Ovary (tissue), 3 donors: ENCODE measurements at regions not wholly inside any gene's neighbourhood (a gene's known extent, or its start where the extent isn't known, plus 50 kb on each side); places are given as distances from the start of the nearest gene placed in this dataset.
"Not testable (repeated sequence)": the region's sequence is repeated elsewhere in the genome, so short reads cannot be mapped to it uniquely, and the experiment has no call there.

ENCODE experiments used
- EP300 ChIP-seq: sonication (generic); formaldehyde crosslinking; IDR thresholded peaks from one replicate; pipeline ENCODE4 v1.6.1; 2017; ENCODE audit warnings: antibody characterized with exemption
- TF ChIP-seq, protein P1 (sequence below), 3 donors: fragments of 450-650 bp in 2 of 3; fragments of 200-600 bp in 1 of 3; IDR thresholded peaks; one replicate each; pipeline versions ENCODE4 v1.5.1 to v1.8.0; 2016 to 2022; ENCODE audit warnings: antibody characterized with exemption in 3 of 3, mild to moderate bottlenecking in 1 of 3
- donor health status: DM: no; HTN: no; CAD: no.

DNA sequence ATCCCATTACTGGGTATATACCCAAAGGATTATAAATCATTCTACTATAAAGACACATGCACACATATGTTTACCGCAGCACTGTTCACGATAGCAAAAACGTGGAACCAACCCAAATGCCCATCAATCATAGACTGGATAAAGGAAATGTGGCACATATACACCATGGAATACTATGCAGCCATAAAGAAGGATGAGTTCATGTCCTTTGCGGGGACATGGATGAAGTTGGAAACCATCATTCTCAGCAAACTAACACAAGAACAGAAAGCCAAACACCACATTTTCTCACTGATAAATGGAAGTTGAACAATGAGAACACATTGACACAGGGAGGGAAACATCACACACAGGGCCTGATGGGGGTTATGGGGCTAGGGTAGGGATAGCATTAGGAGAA, 1090.5 kb upstream of the EDIL3 start:
- TF ChIP-seq, protein P1, sequence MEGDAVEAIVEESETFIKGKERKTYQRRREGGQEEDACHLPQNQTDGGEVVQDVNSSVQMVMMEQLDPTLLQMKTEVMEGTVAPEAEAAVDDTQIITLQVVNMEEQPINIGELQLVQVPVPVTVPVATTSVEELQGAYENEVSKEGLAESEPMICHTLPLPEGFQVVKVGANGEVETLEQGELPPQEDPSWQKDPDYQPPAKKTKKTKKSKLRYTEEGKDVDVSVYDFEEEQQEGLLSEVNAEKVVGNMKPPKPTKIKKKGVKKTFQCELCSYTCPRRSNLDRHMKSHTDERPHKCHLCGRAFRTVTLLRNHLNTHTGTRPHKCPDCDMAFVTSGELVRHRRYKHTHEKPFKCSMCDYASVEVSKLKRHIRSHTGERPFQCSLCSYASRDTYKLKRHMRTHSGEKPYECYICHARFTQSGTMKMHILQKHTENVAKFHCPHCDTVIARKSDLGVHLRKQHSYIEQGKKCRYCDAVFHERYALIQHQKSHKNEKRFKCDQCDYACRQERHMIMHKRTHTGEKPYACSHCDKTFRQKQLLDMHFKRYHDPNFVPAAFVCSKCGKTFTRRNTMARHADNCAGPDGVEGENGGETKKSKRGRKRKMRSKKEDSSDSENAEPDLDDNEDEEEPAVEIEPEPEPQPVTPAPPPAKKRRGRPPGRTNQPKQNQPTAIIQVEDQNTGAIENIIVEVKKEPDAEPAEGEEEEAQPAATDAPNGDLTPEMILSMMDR (IDR thresholded peaks at IDR 0.05), result not testable (repeated sequence)
- TF ChIP-seq EP300, result not testable (repeated sequence)
